H9 (cell line): ENCODE measurements at regions not wholly inside any gene's neighbourhood (a gene's known extent, or its start where the extent isn't known, plus 50 kb on each side); places are given as distances from the start of the nearest gene placed in this dataset.

Experiments
- DNase-seq: peaks from one replicate; pipeline ENCODE4 v3.0.0-alpha.2; 2017
- H2AFZ ChIP-seq: one replicate; pipeline ENCODE4 v1.6.1; 2013; ENCODE audit warnings: mild to moderate bottlenecking, low read length, control low read depth, moderate library complexity
- H2AK5ac ChIP-seq: 2 replicates; pipeline ENCODE4 v1.6.1; 2013; ENCODE audit warnings: low read length, control low read depth, mixed read lengths; ENCODE audit not compliant: insufficient read length
- H2BK120ac ChIP-seq: one replicate; pipeline ENCODE4 v1.6.1; 2013; ENCODE audit warnings: low read depth, mild to moderate bottlenecking, low read length, control low read depth, inconsistent platforms; ENCODE audit not compliant: poor library complexity, severe bottlenecking
- H2BK12ac ChIP-seq: 2 replicates; pipeline ENCODE4 v1.6.1; 2013; ENCODE audit warnings: low read length, control low read depth, mixed read lengths, low read depth; ENCODE audit not compliant: insufficient read length
- H2BK15ac ChIP-seq: 2 replicates; pipeline ENCODE4 v1.6.1; 2013; ENCODE audit warnings: low read depth, low read length, control low read depth
- H2BK20ac ChIP-seq: one replicate; pipeline ENCODE4 v1.6.1; 2013; ENCODE audit warnings: low read depth, mild to moderate bottlenecking, low read length, control low read depth, inconsistent platforms; ENCODE audit not compliant: poor library complexity, severe bottlenecking
- H2BK5ac ChIP-seq: 2 replicates; pipeline ENCODE4 v1.6.1; 2013; ENCODE audit warnings: low read length, control low read depth, mixed read lengths; ENCODE audit not compliant: insufficient read length
- H3K14ac ChIP-seq: 2 replicates; pipeline ENCODE4 v1.6.1; 2013; ENCODE audit warnings: low read length, control low read depth; ENCODE audit not compliant: insufficient read depth
- H3K18ac ChIP-seq: 2 replicates; pipeline ENCODE4 v1.6.1; 2013; ENCODE audit warnings: low read depth, mild to moderate bottlenecking, mixed read lengths, low read length, control low read depth; ENCODE audit not compliant: insufficient read length
- H3K23ac ChIP-seq: 2 replicates; pipeline ENCODE4 v1.6.1; 2013; ENCODE audit warnings: low read length, control low read depth, mixed read lengths, low read depth; ENCODE audit not compliant: insufficient read length
- H3K23me2 ChIP-seq: 2 replicates; pipeline ENCODE4 v1.6.1; 2013; ENCODE audit warnings: low read depth, mild to moderate bottlenecking, mixed read lengths, low read length, control low read depth; ENCODE audit not compliant: insufficient read length, poor library complexity, severe bottlenecking
- H3K27ac ChIP-seq: 2 replicates; pipeline ENCODE4 v1.5.1; 2013; ENCODE audit warnings: low read length, control low read depth, mixed read lengths, low read depth; ENCODE audit not compliant: insufficient read length
- H3K27me3 ChIP-seq: 2 replicates; pipeline ENCODE4 v1.6.1; 2013; ENCODE audit warnings: low read length, control low read depth, inconsistent platforms; ENCODE audit not compliant: insufficient read depth
- H3K4ac ChIP-seq: 2 replicates; pipeline ENCODE4 v1.6.1; 2013; ENCODE audit warnings: low read depth, mild to moderate bottlenecking, control low read depth, inconsistent platforms, low read length, moderate library complexity
- H3K4me1 ChIP-seq: 2 replicates; pipeline ENCODE4 v1.6.1; 2013; ENCODE audit warnings: low read length, control low read depth, inconsistent platforms; ENCODE audit not compliant: insufficient read depth
- H3K4me2 ChIP-seq: 2 replicates; pipeline ENCODE4 v1.6.1; 2013; ENCODE audit warnings: low read length, control low read depth, mixed read lengths; ENCODE audit not compliant: insufficient read length, insufficient read depth
- H3K56ac ChIP-seq: 2 replicates; pipeline ENCODE4 v1.6.1; 2013; ENCODE audit warnings: low read depth, mild to moderate bottlenecking, mixed read lengths, low read length, control low read depth; ENCODE audit not compliant: insufficient read length
- H3K79me1 ChIP-seq: 2 replicates; pipeline ENCODE4 v1.6.1; 2013; ENCODE audit warnings: low read depth, mild to moderate bottlenecking, moderate library complexity, low read length, control low read depth, inconsistent platforms; ENCODE audit not compliant: insufficient read depth, poor library complexity, severe bottlenecking
- H3K79me2 ChIP-seq: 2 replicates; pipeline ENCODE4 v1.6.1; 2013; ENCODE audit warnings: low read length, control low read depth, inconsistent platforms; ENCODE audit not compliant: insufficient read depth
- H3K9ac ChIP-seq: 2 replicates; pipeline ENCODE4 v1.6.1; 2013; ENCODE audit warnings: low read length, control low read depth, mixed read lengths; ENCODE audit not compliant: insufficient read length; ENCODE audit errors: extremely low read depth
- H3K9me3 ChIP-seq: one replicate; pipeline ENCODE4 v1.6.1; 2013; ENCODE audit warnings: low read depth, low read length, inconsistent platforms; ENCODE audit not compliant: control insufficient read depth
- H3T11ph ChIP-seq: one replicate; pipeline ENCODE4 v1.6.1; 2013; ENCODE audit warnings: mild to moderate bottlenecking, low read length, control low read depth, inconsistent platforms
- H4K20me1 ChIP-seq: one replicate; pipeline ENCODE4 v1.6.1; 2013; ENCODE audit not compliant: control insufficient read depth, insufficient read length, insufficient read depth
- H4K5ac ChIP-seq: 2 replicates; pipeline ENCODE4 v1.6.1; 2013; ENCODE audit warnings: low read depth, mild to moderate bottlenecking, mixed read lengths, low read length, control low read depth; ENCODE audit not compliant: insufficient read length
- H4K8ac ChIP-seq: replicated peaks from 2 replicates; pipeline ENCODE4 v1.6.1; 2013; ENCODE audit warnings: low read length, control low read depth, mixed read lengths, low read depth; ENCODE audit not compliant: insufficient read length
- H4K91ac ChIP-seq: 2 replicates; pipeline ENCODE4 v1.6.1; 2013; ENCODE audit warnings: low read depth, mild to moderate bottlenecking, moderate library complexity, mixed read lengths, low read length, control low read depth; ENCODE audit not compliant: insufficient read length
- H3K27ac Mint-ChIP-seq, 3 experiments: 2 replicates in 2 of 3; 3 replicates in 1 of 3; pipeline ENCODE4 v1.8.0; 2020 to 2021; ENCODE audit warnings: mixed read lengths in 3 of 3, mild to moderate bottlenecking in 1 of 3, moderate library complexity in 1 of 3
- H3K27me3 Mint-ChIP-seq: 2 replicates; pipeline ENCODE4 v1.8.0; 2021; ENCODE audit warnings: low read depth, mild to moderate bottlenecking, moderate library complexity, mixed read lengths
- H3K36me3 Mint-ChIP-seq, 3 experiments: 2 replicates in 2 of 3; 3 replicates in 1 of 3; pipeline ENCODE4 v1.8.0; 2020 to 2021; ENCODE audit warnings: low read depth in 3 of 3, mixed read lengths in 3 of 3; ENCODE audit not compliant: insufficient read depth in 1 of 3
- H3K4me1 Mint-ChIP-seq, 2 experiments: 2 replicates each; pipeline ENCODE4 v1.8.0; 2020; ENCODE audit warnings: mixed read lengths in 2 of 2
- H3K4me3 Mint-ChIP-seq, 2 experiments: 2 replicates in 1 of 2; 3 replicates in 1 of 2; pipeline ENCODE4 v1.8.0; 2020 to 2021; ENCODE audit warnings: mild to moderate bottlenecking in 2 of 2, mixed read lengths in 2 of 2, moderate library complexity in 1 of 2
- H3K9me3 Mint-ChIP-seq, 2 experiments: 2 replicates in 1 of 2; 3 replicates in 1 of 2; pipeline ENCODE4 v1.8.0; 2020; ENCODE audit warnings: mild to moderate bottlenecking in 2 of 2, mixed read lengths in 2 of 2, moderate library complexity in 1 of 2
- WGBS: extraction: QIAGEN DNeasy Blood & Tissue Kit; methylation state at CpG from one replicate; pipeline ENCODE4 v1.1.7; 2013; ENCODE audit warnings: missing lambda C conversion rate, low lambda C conversion rate, mixed read lengths; ENCODE audit not compliant: insufficient read length; ENCODE audit errors: extremely low coverage; 5-methylcytosine and 5-hydroxymethylcytosine counted together
- TF ChIP-seq, protein P1 (sequence below): fragments of 200-600 bp; sonication (generic); conservative IDR thresholded peaks from 3 replicates; pipeline ENCODE4 v1.8.0; 2021; ENCODE audit warnings: antibody characterized with exemption, mild to moderate bottlenecking

DNA sequence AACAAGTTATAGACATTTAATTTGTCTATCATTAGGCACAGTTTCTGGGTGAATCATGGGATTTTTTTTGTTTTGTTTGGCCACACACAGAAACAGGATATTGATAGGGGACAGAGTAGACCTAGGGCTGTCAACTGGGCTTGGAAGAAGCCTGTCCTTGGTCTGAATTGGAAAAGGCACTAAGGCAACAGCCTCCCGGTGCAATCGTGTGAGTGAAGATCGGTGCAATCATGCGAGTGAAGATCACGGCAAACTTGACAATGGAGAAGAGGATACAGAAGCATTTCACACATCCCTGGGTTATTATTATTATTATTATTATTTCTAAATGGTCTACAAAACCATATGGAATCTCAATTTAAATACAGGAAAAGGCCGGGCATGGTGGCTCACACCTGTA, 94.5 kb downstream of the ACKR3 start:
- Mint-ChIP-seq H3K4me1 (peaks cover 45 to 48% of the 10 kb centered on the region in 2 experiments), H3K36me3 (peaks cover 1 to 12% (median 5%) of the 10 kb centered on the region in 3 experiments; a peak in 3 of 7 replicates), H3K4me3 (no peak overlapping the region), H3K9me3 (peaks cover 9% of the 10 kb centered on the region in 2 experiments), H3K27me3 (no peaks in the 10 kb centered on the region; the same call in none of the 2 replicates), H3K27ac (no peak overlapping the region)
- Histone ChIP-seq H3K14ac (no peak overlapping the region), H3K4me2 (no peak overlapping the region), H3K56ac (no peak overlapping the region), H3K23me2 (no peaks in the 10 kb centered on the region), H2BK12ac (no peak overlapping the region), H4K91ac (no peak overlapping the region), H2BK120ac (no peak overlapping the region), H2BK15ac (no peak overlapping the region), H3K4me1 (peaks cover 9% of the 10 kb centered on the region; the same call in 1 of the 2 replicates), H4K20me1 (no peaks in the 10 kb centered on the region), H4K8ac (no peak overlapping the region), H3K79me2 (no peaks in the 10 kb centered on the region), H2AK5ac (no peak overlapping the region), H3K23ac (no peak overlapping the region), H3K4ac (no peak overlapping the region), H4K5ac (no peak overlapping the region), H3K27ac (no peak overlapping the region), H3K27me3 (no peaks in the 10 kb centered on the region), H2BK20ac (no peak overlapping the region), H2AFZ (no peak overlapping the region), H3T11ph (no peak overlapping the region), H2BK5ac (no peak overlapping the region), H3K18ac (no peak overlapping the region), H3K79me1 (no peaks in the 10 kb centered on the region), H3K9ac (no peak overlapping the region), H3K9me3 (no peaks in the 10 kb centered on the region)
- no peak for DNase-seq
- WGBS: no CpG with 5 or more reads among the region's 6 CpGs
- TF ChIP-seq, protein P1, sequence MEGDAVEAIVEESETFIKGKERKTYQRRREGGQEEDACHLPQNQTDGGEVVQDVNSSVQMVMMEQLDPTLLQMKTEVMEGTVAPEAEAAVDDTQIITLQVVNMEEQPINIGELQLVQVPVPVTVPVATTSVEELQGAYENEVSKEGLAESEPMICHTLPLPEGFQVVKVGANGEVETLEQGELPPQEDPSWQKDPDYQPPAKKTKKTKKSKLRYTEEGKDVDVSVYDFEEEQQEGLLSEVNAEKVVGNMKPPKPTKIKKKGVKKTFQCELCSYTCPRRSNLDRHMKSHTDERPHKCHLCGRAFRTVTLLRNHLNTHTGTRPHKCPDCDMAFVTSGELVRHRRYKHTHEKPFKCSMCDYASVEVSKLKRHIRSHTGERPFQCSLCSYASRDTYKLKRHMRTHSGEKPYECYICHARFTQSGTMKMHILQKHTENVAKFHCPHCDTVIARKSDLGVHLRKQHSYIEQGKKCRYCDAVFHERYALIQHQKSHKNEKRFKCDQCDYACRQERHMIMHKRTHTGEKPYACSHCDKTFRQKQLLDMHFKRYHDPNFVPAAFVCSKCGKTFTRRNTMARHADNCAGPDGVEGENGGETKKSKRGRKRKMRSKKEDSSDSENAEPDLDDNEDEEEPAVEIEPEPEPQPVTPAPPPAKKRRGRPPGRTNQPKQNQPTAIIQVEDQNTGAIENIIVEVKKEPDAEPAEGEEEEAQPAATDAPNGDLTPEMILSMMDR: no peak
